PC-9 (cell line): ENCODE measurements at regions not wholly inside any gene's neighbourhood (a gene's known extent, or its start where the extent isn't known, plus 50 kb on each side); places are given as distances from the start of the nearest gene placed in this dataset.
"Not testable (repeated sequence)": the region's sequence is repeated elsewhere in the genome, so short reads cannot be mapped to it uniquely, and the experiment has no call there.

Experiments used
- BruUV-seq: library from RNA; stranded (reverse); fragments of 400-500 nt; replicated peaks from 2 replicates; lab custom pipeline; 2021; lab: Mats Ljungman, UMichigan
- CTCF ChIA-PET: fragments of 300-600 bp; sonication (Branson Sonifier 250); formaldehyde crosslinking; loops from one replicate; lab custom pipeline; 2022; ENCODE audit warnings: antibody characterized with exemption; lab: Charles Lee
- POLR2A ChIA-PET: fragments of 300-600 bp; sonication (Branson Sonifier 250); formaldehyde crosslinking; loops from one replicate; lab custom pipeline; 2022; ENCODE audit warnings: antibody characterized with exemption; ENCODE audit not compliant: unreplicated experiment; lab: Charles Lee
- DNase-seq, 2 experiments: peaks; one replicate each; pipeline versions ENCODE4 v3.0.0 to v3.0.0-alpha.2; 2015 to 2022; ENCODE audit warnings: mixed read lengths in 1 of 2
- H2AFZ ChIP-seq: fragments of 200-600 bp; sonication (generic); 2 replicates; pipeline ENCODE4 v1.8.1; 2017; ENCODE audit warnings: antibody characterized with exemption
- H3F3A ChIP-seq: fragments of 200-600 bp; sonication (generic); 2 replicates; pipeline ENCODE4 v1.8.1; 2017; ENCODE audit warnings: antibody characterized with exemption, mild to moderate bottlenecking, low read depth; ENCODE audit not compliant: insufficient read depth
- H3K27ac ChIP-seq: fragments of 200-600 bp; sonication (generic); 2 replicates; pipeline ENCODE4 v1.6.1; 2016; ENCODE audit warnings: mixed run types
- H3K27me3 ChIP-seq: fragments of 200-600 bp; sonication (generic); 2 replicates; pipeline ENCODE4 v1.6.1; 2016; ENCODE audit warnings: low read depth, mixed run types; ENCODE audit not compliant: insufficient read depth
- H3K36me3 ChIP-seq: fragments of 200-600 bp; sonication (generic); 2 replicates; pipeline ENCODE4 v1.6.1; 2016; ENCODE audit warnings: low read depth, mixed run types
- H3K4me1 ChIP-seq: fragments of 200-600 bp; sonication (generic); replicated peaks from 2 replicates; pipeline ENCODE4 v1.6.1; 2016; ENCODE audit warnings: mixed run types; ENCODE audit not compliant: insufficient read depth
- H3K4me2 ChIP-seq: fragments of 200-600 bp; sonication (generic); 2 replicates; pipeline ENCODE4 v1.6.1; 2017; ENCODE audit warnings: mixed run types
- H3K4me3 ChIP-seq: fragments of 200-600 bp; sonication (generic); 2 replicates; pipeline ENCODE4 v1.6.1; 2016; ENCODE audit warnings: mixed run types
- H3K79me2 ChIP-seq: fragments of 200-600 bp; sonication (generic); 2 replicates; pipeline ENCODE4 v1.6.1; 2017; ENCODE audit warnings: low read depth, mixed run types
- H3K9me2 ChIP-seq: fragments of 200-600 bp; sonication (generic); 2 replicates; pipeline ENCODE4 v1.8.1; 2017; ENCODE audit warnings: mild to moderate bottlenecking; ENCODE audit not compliant: insufficient read depth
- H3K9me3 ChIP-seq: fragments of 200-600 bp; sonication (generic); 2 replicates; pipeline ENCODE4 v1.8.1; 2016; ENCODE audit warnings: low read depth; ENCODE audit not compliant: insufficient read depth
- H4K20me1 ChIP-seq: fragments of 200-600 bp; sonication (generic); 2 replicates; pipeline ENCODE4 v1.8.1; 2017; ENCODE audit not compliant: insufficient read depth
- EZH2 ChIP-seq: fragments of 200-600 bp; sonication (generic); IDR thresholded peaks from 2 replicates; pipeline ENCODE4 v1.8.0; 2017; ENCODE audit warnings: antibody characterized with exemption, low read depth
- intact Hi-C: fragments of 100-400 bp; cut with micrococcal nuclease; formaldehyde crosslinking; loops from one replicate; pipeline ENCODE4 v1.10.0; 2022; ENCODE audit not compliant: unreplicated experiment
- TF ChIP-seq, protein P1 (sequence below): fragments of 200-600 bp; sonication (generic); conservative IDR thresholded peaks from 2 replicates; pipeline ENCODE4 v1.6.1; 2017; ENCODE audit warnings: mixed run types, antibody characterized with exemption, mild to moderate bottlenecking, moderate library complexity

DNA sequence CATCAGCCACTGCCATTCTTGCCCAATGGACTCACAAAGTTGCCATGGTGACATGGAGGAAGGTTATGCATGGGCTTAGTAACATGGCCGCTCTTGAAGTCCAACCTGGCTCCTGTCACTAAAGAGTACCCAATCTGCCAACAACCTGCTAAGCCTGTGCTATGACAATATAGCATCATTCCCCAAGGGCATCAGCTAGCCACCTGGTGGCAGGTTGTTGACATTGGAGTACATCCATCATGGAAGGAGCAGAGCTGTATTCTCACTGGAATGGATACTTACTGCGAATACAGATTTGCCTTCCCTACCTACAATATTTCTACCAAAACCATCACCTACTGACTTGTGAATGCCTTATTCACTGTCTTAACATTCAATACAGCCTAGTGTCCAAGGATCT lies 138.9 kb upstream of the RORA start:
- Histone ChIP-seq H3K4me2 (no peak overlapping the region), H3F3A (no peaks in the 10 kb centered on the region), H3K27me3 (0 out of 2 replicates have a peak, but pooled peaks cover 6% of the 10 kb centered on the region), H3K9me3 (no peaks in the 10 kb centered on the region), H3K9me2 (no peaks in the 10 kb centered on the region), H3K4me3 (no peak overlapping the region), H3K36me3 (no peaks in the 10 kb centered on the region), H3K27ac (no peak overlapping the region), H3K79me2 (no peaks in the 10 kb centered on the region), H3K4me1 (no peaks in the 10 kb centered on the region), H4K20me1 (no peaks in the 10 kb centered on the region), H2AFZ (no peak overlapping the region)
- intact Hi-C loops = no loop called here
- POLR2A ChIA-PET = no interaction called here
- no TSS peak for BruUV-seq
- CTCF ChIA-PET = no interaction called here
- DNase-seq = no peak
- TF ChIP-seq, protein P1, sequence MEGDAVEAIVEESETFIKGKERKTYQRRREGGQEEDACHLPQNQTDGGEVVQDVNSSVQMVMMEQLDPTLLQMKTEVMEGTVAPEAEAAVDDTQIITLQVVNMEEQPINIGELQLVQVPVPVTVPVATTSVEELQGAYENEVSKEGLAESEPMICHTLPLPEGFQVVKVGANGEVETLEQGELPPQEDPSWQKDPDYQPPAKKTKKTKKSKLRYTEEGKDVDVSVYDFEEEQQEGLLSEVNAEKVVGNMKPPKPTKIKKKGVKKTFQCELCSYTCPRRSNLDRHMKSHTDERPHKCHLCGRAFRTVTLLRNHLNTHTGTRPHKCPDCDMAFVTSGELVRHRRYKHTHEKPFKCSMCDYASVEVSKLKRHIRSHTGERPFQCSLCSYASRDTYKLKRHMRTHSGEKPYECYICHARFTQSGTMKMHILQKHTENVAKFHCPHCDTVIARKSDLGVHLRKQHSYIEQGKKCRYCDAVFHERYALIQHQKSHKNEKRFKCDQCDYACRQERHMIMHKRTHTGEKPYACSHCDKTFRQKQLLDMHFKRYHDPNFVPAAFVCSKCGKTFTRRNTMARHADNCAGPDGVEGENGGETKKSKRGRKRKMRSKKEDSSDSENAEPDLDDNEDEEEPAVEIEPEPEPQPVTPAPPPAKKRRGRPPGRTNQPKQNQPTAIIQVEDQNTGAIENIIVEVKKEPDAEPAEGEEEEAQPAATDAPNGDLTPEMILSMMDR = peak; percentile 27; the same call in 1 of the 2 replicates
- no peak for TF ChIP-seq EZH2

DNA sequence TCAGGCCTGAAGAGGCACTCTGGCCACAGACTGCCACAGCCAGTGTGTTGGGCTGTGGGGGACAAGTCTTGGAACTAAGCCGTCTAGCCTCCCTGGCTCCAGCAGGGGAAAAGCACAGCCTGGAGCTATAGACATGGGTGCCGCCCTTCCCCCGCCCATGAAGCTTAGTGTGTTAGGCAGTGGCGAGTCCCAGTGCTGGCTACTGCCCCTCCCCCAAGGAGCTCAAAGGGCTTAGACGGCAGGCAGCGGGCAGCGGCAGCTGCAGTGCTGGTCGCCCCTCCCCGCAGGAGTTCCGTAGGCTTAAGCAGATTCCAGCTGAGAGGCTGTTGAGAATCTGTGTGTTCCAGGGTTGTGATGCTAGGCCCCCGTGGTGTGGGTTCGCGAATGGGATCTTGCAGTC lies 135.8 kb upstream of the RORA start:
- H3K79me2 ChIP-seq = no peaks in the 10 kb centered on the region
- no peak overlapping the region for H3K27ac ChIP-seq
- CTCF ChIA-PET = no interaction called here
- intact Hi-C loops = no loop called here
- H2AFZ ChIP-seq = no peak overlapping the region
- no peaks in the 10 kb centered on the region for H3K36me3 ChIP-seq
- DNase-seq = no peak
- no peaks in the 10 kb centered on the region for H3K9me3 ChIP-seq
- no peak overlapping the region for H3K4me3 ChIP-seq
- BruUV-seq = no TSS peak
- 0 out of 2 replicates have a peak, but pooled peaks cover 3% of the 10 kb centered on the region for H3K27me3 ChIP-seq
- POLR2A ChIA-PET = no interaction called here
- no peak overlapping the region for H3K4me2 ChIP-seq
- no peaks in the 10 kb centered on the region for H4K20me1 ChIP-seq
- no peaks in the 10 kb centered on the region for H3K4me1 ChIP-seq
- TF ChIP-seq, protein P1 = no peak
- TF ChIP-seq EZH2 = no peak
- no peaks in the 10 kb centered on the region for H3F3A ChIP-seq
- H3K9me2 ChIP-seq = no peaks in the 10 kb centered on the region

DNA sequence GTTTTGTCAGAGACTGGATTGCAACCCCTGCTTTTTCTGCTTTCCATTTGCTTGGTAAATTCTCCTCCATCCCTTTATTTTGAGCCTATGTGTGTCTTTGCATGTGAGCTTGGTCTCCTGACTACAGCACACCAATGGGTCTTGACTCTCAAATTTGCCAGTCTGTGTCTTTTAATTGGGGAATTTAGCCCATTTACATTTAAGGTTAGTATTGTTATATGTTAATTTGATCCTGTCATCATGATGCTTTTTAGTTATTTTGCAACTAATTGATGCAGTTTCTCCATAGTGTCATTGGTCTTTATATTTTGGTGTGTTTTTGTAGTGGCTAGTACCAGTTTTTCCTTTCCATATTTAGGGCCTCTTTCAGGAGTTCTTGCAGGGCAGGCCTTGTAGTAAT lies 133.8 kb upstream of the RORA start:
- DNase-seq, H2AFZ ChIP-seq, H3K4me3 ChIP-seq, H3K4me1 ChIP-seq, H3K4me2 ChIP-seq, H3K27me3 ChIP-seq, H3K27ac ChIP-seq, H3K79me2 ChIP-seq, BruUV-seq, POLR2A ChIA-PET, H3K36me3 ChIP-seq, CTCF ChIA-PET, H4K20me1 ChIP-seq, H3K9me3 ChIP-seq, H3F3A ChIP-seq, intact Hi-C loops, H3K9me2 ChIP-seq: not testable (repeated sequence)

DNA sequence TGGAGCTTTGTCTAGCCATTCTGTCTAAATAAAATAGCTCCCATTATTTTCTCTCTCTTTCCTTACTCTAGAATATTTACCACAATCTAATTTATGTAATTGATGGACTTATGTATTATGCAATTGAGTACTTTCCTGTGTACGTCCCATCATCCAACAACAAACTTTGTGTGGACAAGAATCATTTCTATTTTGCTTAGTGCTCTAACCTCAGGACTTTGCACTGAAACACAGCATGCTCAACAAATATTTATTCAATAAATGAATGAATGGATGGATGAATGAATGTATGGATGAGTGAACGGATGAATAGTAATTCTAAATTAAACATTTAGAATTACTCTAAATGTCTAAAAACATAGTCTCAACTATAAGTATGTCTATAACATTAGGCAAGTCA lies 115.2 kb upstream of the RORA start:
- Histone ChIP-seq H3K27me3 (peaks cover 14% of the 10 kb centered on the region), H3K4me3 (no peak overlapping the region), H3K27ac (no peak overlapping the region), H3F3A (no peaks in the 10 kb centered on the region), H3K79me2 (no peaks in the 10 kb centered on the region), H4K20me1 (no peaks in the 10 kb centered on the region), H3K9me2 (no peaks in the 10 kb centered on the region), H3K4me1 (no peaks in the 10 kb centered on the region), H3K4me2 (no peak overlapping the region), H2AFZ (no peak overlapping the region), H3K36me3 (no peaks in the 10 kb centered on the region), H3K9me3 (no peaks in the 10 kb centered on the region)
- no peak for DNase-seq
- ChIA-PET POLR2A (no interaction called here), CTCF (no interaction called here)
- BruUV-seq = no TSS peak
- TF ChIP-seq, protein P1 = no peak
- TF ChIP-seq EZH2 = no peak
- intact Hi-C loops = no loop called here
